LHCN-M2 (cell line): ENCODE measurements at regions not wholly inside any gene's neighbourhood (a gene's known extent, or its start where the extent isn't known, plus 50 kb on each side); places are given as distances from the start of the nearest gene placed in this dataset.

Experiments used
- DNase-seq: peaks from one replicate; pipeline ENCODE4 v3.0.0-alpha.2; 2012; ENCODE audit warnings: low read depth

- DNase-seq: no peak
These were observed 196.8 kb upstream of the LEF1 start for GRCh38 chr4:108365551-108365950.

- no peak for DNase-seq
These were observed 193.2 kb upstream of the LEF1 start for GRCh38 chr4:108361886-108362285.

- peak; percentile 38 for DNase-seq
These were observed 192.7 kb upstream of the LEF1 start for GRCh38 chr4:108361446-108361820.

- peak; percentile 62 for DNase-seq
These were observed 192.2 kb upstream of the LEF1 start for GRCh38 chr4:108360754-108361445.

GRCh38 chr4:108359986-108360681, 191.4 kb upstream of the LEF1 start:
- DNase-seq: peak; percentile 23

GRCh38 chr4:108359130-108359985, 190.6 kb upstream of the LEF1 start:
- no peak for DNase-seq

- no peak for DNase-seq
These were observed 187.3 kb upstream of the LEF1 start for GRCh38 chr4:108355902-108356535.

GRCh38 chr4:108355186-108355901, 186.6 kb upstream of the LEF1 start:
- no peak for DNase-seq

- DNase-seq: no peak
These were observed 184.1 kb upstream of the LEF1 start for GRCh38 chr4:108352664-108353308.

GRCh38 chr4:108351791-108352190, 183.1 kb upstream of the LEF1 start:
- DNase-seq: peak; percentile 13

GRCh38 chr4:108350332-108350731, 181.6 kb upstream of the LEF1 start:
- DNase-seq: no peak

- no peak for DNase-seq
These were observed 178.1 kb upstream of the LEF1 start for GRCh38 chr4:108346818-108347210.

- DNase-seq: peak; percentile 81
These were observed 177.4 kb upstream of the LEF1 start for GRCh38 chr4:108345862-108346817.

GRCh38 chr4:108342325-108342970, 173.7 kb upstream of the LEF1 start:
- DNase-seq: no peak

GRCh38 chr4:108337923-108338322, 169.2 kb upstream of the LEF1 start:
- peak; percentile 45 for DNase-seq

- DNase-seq: peak; percentile 69
These were observed 167.3 kb upstream of the LEF1 start for GRCh38 chr4:108336076-108336475.

- no peak for DNase-seq
These were observed 166.3 kb upstream of the LEF1 start for GRCh38 chr4:108335081-108335480.

- DNase-seq: no peak
These were observed 165.3 kb upstream of the LEF1 start for GRCh38 chr4:108334031-108334430.

- no peak for DNase-seq
These were observed 164.7 kb upstream of the LEF1 start for GRCh38 chr4:108333353-108333942.
